Motor neuron (in vitro differentiated cells): ENCODE measurements at regions not wholly inside any gene's neighbourhood (a gene's known extent, or its start where the extent isn't known, plus 50 kb on each side); places are given as distances from the start of the nearest gene placed in this dataset.

Experiments
- ATAC-seq, 8 experiments: fragments of 200-7000 bp; cut with Tn5 transposase; replicated peaks in 6 of 8; 2 replicates each; pipeline ENCODE4 v1.8.0; 2021; ENCODE audit warnings: mild to moderate bottlenecking in 8 of 8, moderate library complexity in 8 of 8
- H3K27ac ChIP-seq, 2 donors: fragments of 250-450 bp; sonication (Bioruptor Pico); 2 replicates each; pipeline ENCODE4 v1.9.0; 2021; ENCODE audit warnings: antibody characterized with exemption in 2 of 2, mild to moderate bottlenecking in 2 of 2, moderate library complexity in 1 of 2
- H3K4me1 ChIP-seq, 2 donors: fragments of 250-450 bp; sonication (Bioruptor Pico); replicated peaks in 1 of 2; 2 replicates each; pipeline ENCODE4 v1.6.1; 2021; ENCODE audit warnings: antibody characterized with exemption in 2 of 2, mild to moderate bottlenecking in 2 of 2, moderate library complexity in 1 of 2
- H3K4me3 ChIP-seq, 5 donors: fragments of 250-450 bp; sonication (Bioruptor Pico); 2 replicates each; pipeline ENCODE4 v1.9.0; 2021; ENCODE audit warnings: antibody characterized with exemption in 5 of 5, mild to moderate bottlenecking in 5 of 5, moderate library complexity in 4 of 5
- WGBS, 10 experiments: fragments of 450-650 bp; shearing (Covaris generic); methylation state at CpG; one replicate each; pipeline ENCODE4 v1.0.0; 2022; 5-methylcytosine and 5-hydroxymethylcytosine counted together
- in situ Hi-C, 9 experiments: fragments of 400-800 bp; cut with MboI; loops; one replicate each; pipeline ENCODE4 v1.15.0; 2021; ENCODE audit warnings: low sequenced_read_pairs in 9 of 9, low pct_unique_long_range_greater_than_20kb in 2 of 9; ENCODE audit not compliant: unreplicated experiment in 9 of 9

DNA sequence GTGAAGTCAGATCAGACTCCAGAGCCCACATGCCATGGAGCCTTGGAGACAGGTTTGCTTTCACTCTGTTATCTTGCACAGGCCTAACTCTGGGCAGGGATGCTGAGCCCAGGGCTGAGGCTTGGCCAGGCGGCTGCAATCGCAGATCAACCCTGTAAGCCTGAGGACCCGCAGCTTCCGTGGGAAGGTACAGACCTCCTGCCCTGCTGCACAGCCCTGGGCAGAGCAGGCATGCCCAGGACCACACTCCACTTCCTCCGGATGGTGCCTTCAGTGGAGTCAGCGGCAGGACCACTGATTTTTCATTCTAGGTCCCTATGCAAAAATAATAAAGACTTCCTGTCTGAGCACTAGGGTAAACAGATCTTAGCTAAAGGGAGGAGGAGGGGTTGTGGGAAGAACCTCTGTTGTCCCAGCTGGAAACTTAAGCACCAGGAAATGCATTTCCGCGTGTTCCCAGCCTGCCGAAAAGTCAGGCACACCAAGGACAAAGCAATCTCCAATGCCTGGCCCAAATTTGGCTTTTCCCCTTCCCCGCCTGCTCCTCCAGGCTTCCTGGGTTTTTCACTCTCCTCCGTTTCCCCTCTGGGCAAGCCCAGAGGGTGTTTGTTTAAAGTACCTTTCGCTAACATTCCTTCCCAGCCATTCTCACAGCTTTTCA lies 87.3 kb downstream of the KCTD15 start:
- ATAC-seq = peak in 4 of 8 experiments; percentile 63 to 87 (median 74)
- in situ Hi-C loops = no loop called here
- H3K27ac ChIP-seq = no peak overlapping the region
- H3K4me3 ChIP-seq = no peak overlapping the region
- 0 to 62% (median 28%) methylated on average over 1 to 7 of the region's 12 CpGs for WGBS, 10 experiments
- H3K4me1 ChIP-seq = peaks cover 0 to 6% of the 10 kb centered on the region in 2 donors

DNA sequence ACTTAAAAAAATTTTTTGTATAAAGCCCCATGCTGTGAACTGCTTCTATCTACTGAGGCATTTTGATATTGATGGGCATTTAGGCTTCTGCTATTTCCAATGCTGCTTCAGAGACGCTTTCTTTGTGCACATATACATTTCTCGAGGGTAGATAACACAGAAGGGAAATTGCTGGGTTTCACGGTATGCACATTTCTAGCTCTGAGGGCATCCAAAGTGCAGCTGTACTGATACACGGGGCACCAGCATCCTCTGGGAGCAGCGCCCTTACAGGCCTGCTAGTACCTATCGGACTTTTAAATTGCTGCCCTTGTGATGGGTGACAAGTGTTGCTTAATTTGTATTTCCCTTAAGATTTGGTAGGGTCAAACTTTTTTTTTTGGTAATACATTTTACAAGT lies 88.6 kb downstream of the KCTD15 start:
- no peak overlapping the region for H3K27ac ChIP-seq
- in situ Hi-C loops = no loop called here
- H3K4me3 ChIP-seq = no peak overlapping the region
- H3K4me1 ChIP-seq = peaks cover 0 to under 1% of the 10 kb centered on the region in 2 donors
- 0 to 80% (median 53%) methylated on average over 1 to 6 of the region's 6 CpGs; no CpG with 5 or more reads in 1 of the 10 experiments for WGBS, 10 experiments
- ATAC-seq = peak in 3 of 8 experiments; percentile 50 to 81 (median 76)

DNA sequence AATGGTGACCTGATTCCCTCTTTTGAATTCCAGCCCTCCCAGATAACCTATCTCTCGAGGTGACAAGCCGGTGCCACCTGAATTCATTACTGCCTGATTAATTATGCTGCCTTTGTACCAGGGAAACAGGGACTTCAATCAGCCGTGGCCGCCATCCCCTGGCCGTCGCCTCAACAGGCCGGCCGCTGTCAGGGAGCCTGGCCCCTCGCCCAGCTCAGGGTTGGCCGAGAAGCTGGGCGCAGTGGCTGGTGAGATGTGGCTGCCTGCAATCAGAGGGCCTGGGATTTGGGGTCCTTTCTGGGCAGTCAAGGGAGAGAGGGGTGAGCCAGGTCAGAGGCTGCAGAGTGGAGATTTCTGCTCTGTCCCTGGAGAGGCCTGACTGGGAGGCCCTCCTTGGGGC lies 91.2 kb downstream of the KCTD15 start:
- no peak for ATAC-seq
- WGBS, 10 experiments = 38 to 91% (median 80%) methylated on average over 1 to 8 of the region's 11 CpGs; no CpG with 5 or more reads in 5 of the 10 experiments
- in situ Hi-C loops = no loop called here

DNA sequence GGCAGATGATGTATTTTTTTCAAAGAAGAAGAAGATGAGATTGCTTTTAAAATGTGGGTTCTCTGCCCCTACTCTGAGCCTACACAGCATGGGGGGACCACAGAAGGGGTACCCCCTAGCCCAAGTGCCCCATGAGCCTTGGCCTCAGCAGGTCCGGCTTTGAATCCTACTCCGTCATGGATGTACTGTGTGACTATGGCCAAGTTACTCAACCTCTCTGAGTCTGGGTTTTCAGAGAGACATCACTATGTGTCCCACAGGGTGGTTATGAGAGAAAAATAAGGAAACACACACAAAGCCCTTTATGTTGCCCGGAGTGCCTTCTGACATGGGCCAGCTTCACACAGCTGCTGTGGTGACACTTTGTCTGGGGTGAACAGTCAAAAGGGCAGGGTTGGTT lies 92.0 kb downstream of the KCTD15 start:
- no peaks in the 10 kb centered on the region for H3K4me1 ChIP-seq
- H3K27ac ChIP-seq = no peak overlapping the region
- in situ Hi-C loops = no loop called here
- WGBS, 10 experiments = 60 to 100% (median 83%) methylated on average over 1 to 3 of the region's 3 CpGs; no CpG with 5 or more reads in 7 of the 10 experiments
- no peak for ATAC-seq
- no peak overlapping the region for H3K4me3 ChIP-seq

More for the DNA sequence above, 91.2 kb downstream of the KCTD15 start:
- no peak overlapping the region for H3K4me3 ChIP-seq
- no peak overlapping the region for H3K27ac ChIP-seq
- no peaks in the 10 kb centered on the region for H3K4me1 ChIP-seq

DNA sequence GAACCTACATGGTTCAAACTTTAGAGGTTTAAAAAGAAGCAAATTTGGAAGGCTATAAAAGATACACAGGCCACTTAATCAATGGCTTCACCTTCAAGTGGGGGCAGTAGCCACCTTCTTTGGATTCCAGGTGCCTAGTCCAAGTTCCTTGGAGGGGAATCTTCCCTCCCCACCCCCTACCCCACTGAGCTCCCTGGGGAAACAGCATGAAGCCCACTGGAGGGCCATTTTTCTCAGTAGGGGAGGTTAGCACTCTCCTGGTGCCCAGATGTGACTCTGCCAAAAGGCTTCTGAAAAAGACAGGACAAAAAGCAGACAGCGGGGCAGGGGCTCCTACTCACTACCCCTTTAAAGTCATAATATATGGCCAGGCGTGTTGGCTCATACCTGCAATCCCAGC lies 93.9 kb downstream of the KCTD15 start:
- H3K4me3 ChIP-seq = no peak overlapping the region
- 20 to 100% (median 82%) methylated on average over 1 to 2 of the region's 2 CpGs; no CpG with 5 or more reads in 6 of the 10 experiments for WGBS, 10 experiments
- in situ Hi-C loops = no loop called here
- H3K4me1 ChIP-seq = no peaks in the 10 kb centered on the region
- no peak overlapping the region for H3K27ac ChIP-seq
- no peak for ATAC-seq

DNA sequence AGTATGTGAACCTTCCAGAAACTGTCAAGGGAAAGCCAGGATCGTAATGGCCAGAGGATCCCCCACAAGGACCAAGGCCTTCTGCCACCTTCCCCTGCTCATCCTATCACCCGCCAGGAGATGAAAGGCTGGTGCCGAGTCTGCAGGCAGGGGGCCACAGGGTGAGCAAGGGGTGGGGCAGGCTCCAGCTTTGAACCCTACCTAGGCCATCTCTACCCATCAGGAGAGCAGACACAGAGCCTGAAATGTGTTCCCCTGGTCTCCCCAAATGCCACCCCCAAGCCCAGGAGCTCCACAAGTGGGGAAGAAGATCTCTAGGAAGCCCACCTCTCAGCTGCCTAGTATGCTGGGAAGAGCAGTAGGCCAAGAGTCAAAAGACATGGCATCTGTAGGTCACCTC lies 95.1 kb downstream of the KCTD15 start:
- in situ Hi-C loops = no loop called here
- Histone ChIP-seq H3K4me3 (no peak overlapping the region), H3K4me1 (no peaks in the 10 kb centered on the region), H3K27ac (no peak overlapping the region)
- WGBS, 10 experiments = 0 to 92% (median 60%) methylated on average over 1 to 2 of the region's 3 CpGs; no CpG with 5 or more reads in 5 of the 10 experiments
- ATAC-seq = no peak

DNA sequence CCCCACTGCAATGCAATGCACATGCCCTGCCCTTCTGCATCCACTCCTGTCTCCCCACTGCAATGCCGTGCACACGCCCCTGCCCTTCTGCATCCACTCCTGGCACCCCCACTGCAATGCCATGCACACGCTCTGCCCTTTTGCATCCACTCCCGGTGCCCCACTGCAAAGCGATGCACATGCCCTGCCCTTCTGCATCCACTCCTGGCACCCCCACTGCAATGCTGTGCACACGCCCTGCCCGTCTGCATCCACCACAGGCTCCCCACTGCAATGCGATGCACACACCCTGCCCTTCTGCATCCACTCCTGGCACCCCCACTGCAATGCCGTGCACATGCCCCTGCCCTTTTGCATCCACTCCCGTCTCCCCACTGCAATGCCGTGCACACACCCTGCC lies 98.1 kb downstream of the KCTD15 start:
- 30 to 71% (median 60%) methylated on average over 2 to 5 of the region's 11 CpGs; no CpG with 5 or more reads in 5 of the 10 experiments for WGBS, 10 experiments
- H3K4me3 ChIP-seq = no peak overlapping the region
- no peaks in the 10 kb centered on the region for H3K4me1 ChIP-seq
- H3K27ac ChIP-seq = no peak overlapping the region
- ATAC-seq = no peak
- in situ Hi-C loops = no loop called here

DNA sequence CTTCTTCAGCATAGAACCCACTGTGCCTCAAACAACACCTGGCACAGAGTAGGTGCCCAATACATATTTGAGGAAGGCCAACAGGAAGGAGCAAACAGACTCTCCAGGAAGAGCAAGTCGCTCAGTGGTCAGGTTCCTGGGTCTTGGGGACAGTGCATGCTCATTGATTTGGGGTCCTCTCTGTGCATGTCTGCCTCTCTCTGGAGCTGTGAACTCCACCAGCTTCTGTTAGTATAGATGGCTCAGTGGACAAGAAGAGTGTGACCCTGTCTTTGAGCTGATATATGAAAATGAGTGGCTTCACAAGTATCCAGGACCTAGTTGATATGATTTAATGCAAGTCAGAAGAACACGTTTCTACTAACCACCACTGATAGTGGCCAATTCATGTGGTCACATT lies 98.7 kb downstream of the KCTD15 start:
- no peak overlapping the region for H3K27ac ChIP-seq
- H3K4me3 ChIP-seq = no peak overlapping the region
- WGBS, 10 experiments = 0 to 100% (median 63%) methylated on average over 1 to 2 of the region's 2 CpGs; no CpG with 5 or more reads in 4 of the 10 experiments
- no peak for ATAC-seq
- no peaks in the 10 kb centered on the region for H3K4me1 ChIP-seq
- in situ Hi-C loops = no loop called here

DNA sequence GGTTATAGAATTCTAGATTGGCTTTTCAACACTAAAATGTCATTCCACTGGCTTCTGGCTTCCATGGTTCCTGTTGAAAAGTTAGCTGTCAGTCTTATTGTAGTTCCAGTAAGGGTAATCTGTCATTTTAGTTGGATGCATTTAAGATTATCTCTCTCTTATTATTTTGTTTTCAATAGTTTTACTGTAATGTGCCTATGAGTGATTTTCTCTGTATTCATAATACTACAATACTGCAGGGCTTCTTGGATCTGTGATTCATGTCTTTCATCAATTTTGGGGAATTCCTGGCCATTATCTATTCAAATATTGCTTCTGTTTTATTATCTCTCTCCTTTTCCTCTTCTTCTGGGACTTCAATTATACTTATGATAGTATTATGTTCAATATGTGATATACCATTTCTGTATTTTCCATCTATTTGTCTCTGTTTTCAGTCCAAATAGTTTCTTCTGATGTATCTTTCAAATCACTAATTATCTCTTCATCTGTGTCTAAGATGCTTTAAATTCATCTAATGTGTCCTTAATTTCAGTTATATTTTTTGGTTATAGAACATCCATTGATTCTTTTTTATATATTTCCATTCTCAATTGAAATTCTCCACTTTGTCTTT lies 101.5 kb downstream of the KCTD15 start:
- ATAC-seq = no peak
- in situ Hi-C loops = no loop called here

DNA sequence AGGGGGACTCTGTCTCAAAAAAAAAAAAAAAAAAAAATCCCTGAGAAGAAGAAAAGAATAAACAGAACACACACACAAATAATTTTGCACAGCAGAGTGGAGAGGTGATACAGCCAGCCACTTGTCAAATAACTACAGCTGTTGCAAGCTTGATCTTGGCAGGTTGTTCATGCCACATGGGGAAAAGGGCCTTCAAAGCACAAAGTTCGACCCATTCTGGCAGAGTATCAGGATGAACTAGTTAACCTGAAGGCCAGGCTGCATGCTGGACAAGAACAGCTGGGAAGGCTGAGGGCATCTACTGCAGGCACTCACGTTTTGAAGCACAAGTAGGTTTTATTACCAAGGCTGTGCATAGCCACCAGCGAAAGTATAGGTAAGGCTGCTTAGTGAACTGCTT lies 104.1 kb downstream of the KCTD15 start:
- Histone ChIP-seq H3K27ac (no peak overlapping the region), H3K4me1 (peaks cover 3 to 12% of the 10 kb centered on the region in 2 donors), H3K4me3 (no peak overlapping the region)
- no peak for ATAC-seq
- in situ Hi-C loops = no loop called here
- 0 to 76% (median 67%) methylated on average over 1 to 3 of the region's 3 CpGs; no CpG with 5 or more reads in 2 of the 10 experiments for WGBS, 10 experiments

More for the DNA sequence above, 101.5 kb downstream of the KCTD15 start:
- Histone ChIP-seq H3K4me3 (no peak overlapping the region), H3K4me1 (no peaks in the 10 kb centered on the region), H3K27ac (no peak overlapping the region)

DNA sequence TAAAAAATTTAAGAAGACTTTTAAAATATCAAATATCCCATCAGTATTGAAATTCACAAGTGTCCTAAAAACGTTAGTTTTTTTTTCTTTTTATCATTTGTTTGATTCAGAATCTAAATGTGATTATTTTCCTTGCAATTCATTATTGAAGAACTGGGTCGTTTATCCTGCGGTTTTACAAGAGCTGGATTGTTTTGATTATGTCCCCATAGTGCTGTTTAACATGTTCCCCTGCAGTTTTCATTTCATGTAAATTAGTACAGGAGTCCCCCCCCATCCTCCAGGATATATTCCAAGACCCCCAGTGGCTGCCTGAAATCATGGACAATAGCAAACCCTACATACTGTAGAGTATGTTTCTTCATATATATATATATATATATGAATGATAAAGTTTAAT lies 105.7 kb downstream of the KCTD15 start:
- Histone ChIP-seq H3K27ac (no peak overlapping the region), H3K4me3 (no peak overlapping the region), H3K4me1 (peaks cover 3 to 12% of the 10 kb centered on the region in 2 donors)
- no peak for ATAC-seq
- in situ Hi-C loops = no loop called here
- WGBS, 10 experiments = 17 to 90% (median 45%) methylated on average over 1 to 3 of the region's 3 CpGs

DNA sequence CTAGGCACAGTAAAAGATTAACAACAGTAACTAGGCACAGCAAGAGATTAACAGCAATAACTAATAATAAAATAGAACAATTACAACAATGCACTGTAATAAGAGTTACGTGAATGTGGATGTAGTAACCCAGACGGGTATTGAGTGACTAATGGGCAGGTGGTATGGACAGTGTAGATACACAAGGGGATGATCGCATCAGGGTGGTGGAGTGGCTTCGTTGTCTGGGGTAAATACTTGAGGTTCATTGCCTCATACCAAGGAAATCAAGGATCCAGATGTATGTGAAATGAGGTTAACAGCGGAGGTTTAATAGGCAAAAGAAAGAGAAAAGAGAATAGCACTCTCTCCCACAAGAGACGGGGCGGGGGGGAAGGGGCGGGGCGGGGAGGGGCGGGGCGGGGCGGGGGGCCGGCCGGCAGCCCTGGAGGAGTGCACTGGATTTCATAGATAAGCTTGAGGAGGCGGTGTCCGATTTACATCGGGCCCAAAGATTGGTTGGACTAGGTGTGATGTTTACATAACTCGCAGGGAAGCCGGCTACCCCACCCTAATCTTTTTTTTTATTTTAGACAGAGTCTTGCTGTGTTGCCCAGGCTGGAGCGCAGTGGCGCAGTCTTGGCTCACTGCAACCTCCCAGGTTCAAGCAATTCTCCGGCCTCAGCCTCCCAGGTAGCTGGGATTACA lies 106.3 kb downstream of the KCTD15 start:
- WGBS, 10 experiments = 73 to 100% (median 82%) methylated on average over 1 to 6 of the region's 22 CpGs; no CpG with 5 or more reads in 4 of the 10 experiments
- no peak for ATAC-seq

DNA sequence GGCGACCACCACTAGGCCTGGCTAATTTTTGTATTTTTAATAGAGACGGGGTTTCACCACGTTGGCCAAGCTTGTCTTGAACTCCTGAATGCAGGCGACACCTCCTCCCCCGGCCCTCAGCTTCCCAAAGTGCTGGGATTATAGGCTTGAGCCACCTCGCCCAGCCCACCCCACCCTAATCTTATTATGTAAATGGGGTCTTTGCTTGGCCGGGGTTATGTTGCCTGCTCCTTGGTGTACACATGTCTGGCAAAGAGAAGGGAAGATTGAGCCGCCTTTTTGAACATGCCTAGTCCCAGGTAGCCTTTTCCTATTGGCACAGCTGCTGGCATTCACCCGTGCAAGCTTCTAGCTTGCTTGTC lies 106.8 kb downstream of the KCTD15 start:
- Histone ChIP-seq H3K27ac (no peak overlapping the region), H3K4me3 (no peak overlapping the region), H3K4me1 (peaks cover 3 to 12% of the 10 kb centered on the region in 2 donors)
- 75 to 100% (median 83%) methylated on average over 1 to 4 of the region's 9 CpGs; no CpG with 5 or more reads in 6 of the 10 experiments for WGBS, 10 experiments
- ATAC-seq = no peak
- in situ Hi-C loops = no loop called here

More for the DNA sequence above, 106.3 kb downstream of the KCTD15 start:
- Histone ChIP-seq H3K4me3 (no peak overlapping the region), H3K4me1 (peaks cover 3 to 12% of the 10 kb centered on the region in 2 donors), H3K27ac (no peak overlapping the region)
- in situ Hi-C loops = no loop called here
